ENCODE measurements at regions not wholly inside any gene's neighbourhood (a gene's known extent, or its start where the extent isn't known, plus 50 kb on each side); places are given as distances from the start of the nearest gene placed in this dataset.

- Histone ChIP-seq H3K36me3 (ENCODE audit: control insufficient read depth in 1 of 2, insufficient read depth in 2 of 2, low read length in 2 of 2) (no peaks in the 10 kb centered on the region), H3K9me3 (ENCODE audit: control insufficient read depth in 1 of 2, insufficient read depth in 1 of 2, low read depth in 1 of 2, low read length in 2 of 2) (peaks cover 0 to 6% of the 10 kb centered on the region in 2 experiments; a peak in 1 of 4 replicates), H3K79me2 (ENCODE audit: insufficient read depth, low read length) (no peaks in the 10 kb centered on the region), H3K4me3 (replicated peaks in 1 of 2; ENCODE audit: low read depth in 1 of 2, low read length in 2 of 2) (no peak overlapping the region), H3K27me3 (ENCODE audit: insufficient read depth, low read length) (peaks cover 13% of the 10 kb centered on the region; the same call in 1 of the 2 replicates), H4K20me1 (ENCODE audit: insufficient read depth) (no peaks in the 10 kb centered on the region), H3K9ac (ENCODE audit: low read length) (no peak overlapping the region), H3K4me1 (ENCODE audit: control insufficient read depth in 1 of 2, insufficient read depth in 2 of 2, low read length in 2 of 2) (no peaks in the 10 kb centered on the region), H2AFZ (ENCODE audit: low read depth, low read length, poor library complexity, severe bottlenecking) (no peak overlapping the region), H3K4me2 (ENCODE audit: low read length) (no peak overlapping the region), H3K27ac (ENCODE audit: low read depth, low read length) (no peak overlapping the region), H3K9me2 (ENCODE audit: insufficient read depth) (no peaks in the 10 kb centered on the region)
- BruUV-seq (replicated peaks): no TSS peak
- no peak for ATAC-seq
- ChIA-PET RAD21 (ENCODE audit: low non-redundant PET in 1 of 2, low total read pairs in 2 of 2, uncharacterized antibody in 2 of 2, unreplicated experiment in 2 of 2) (no interaction called here), POLR2A (no interaction called here), CTCF (no interaction called here)
- intact Hi-C loops (cut with micrococcal nuclease): no loop called here
- no peak for DNase-seq (ENCODE audit: low read depth, low spot score)
- no peak for TF ChIP-seq ZNF274 (IDR thresholded peaks at IDR 0.05; ENCODE audit: low read depth, low read length)
- TF ChIP-seq EZH2phosphoT487 (IDR thresholded peaks at IDR 0.05; ENCODE audit: borderline replicate concordance): no peak
- TF ChIP-seq POLR2AphosphoS5 (IDR thresholded peaks at IDR 0.05; ENCODE audit: low read depth, low read length): no peak
- TF ChIP-seq ZFX (IDR thresholded peaks at IDR 0.05): no peak
- TF ChIP-seq YY1 (IDR thresholded peaks at IDR 0.05; ENCODE audit: extremely low read depth, insufficient replicate concordance, low read depth, low read length): no peak
- no peak for TF ChIP-seq JUND (IDR thresholded peaks at IDR 0.05)
- no peak for TF ChIP-seq CBX3 (IDR thresholded peaks at IDR 0.05; ENCODE audit: low read depth)
- no peak for TF ChIP-seq ELF1 (IDR thresholded peaks at IDR 0.05; ENCODE audit: borderline replicate concordance, low read depth)
- TF ChIP-seq SIN3A (IDR thresholded peaks at IDR 0.05; ENCODE audit: low read depth): no peak
- TF ChIP-seq CEBPB (IDR thresholded peaks at IDR 0.05; ENCODE audit: low read depth): no peak
- TF ChIP-seq RAD21 (IDR thresholded peaks at IDR 0.05; ENCODE audit: low read depth): no peak
- no peak for TF ChIP-seq EGR1 (IDR thresholded peaks at IDR 0.05; ENCODE audit: low read depth)
- TF ChIP-seq SP1 (IDR thresholded peaks at IDR 0.05; ENCODE audit: low read depth): no peak
- no peak for TF ChIP-seq FOSL1 (IDR thresholded peaks at IDR 0.05; ENCODE audit: low read depth)
- TF ChIP-seq, protein P1, sequence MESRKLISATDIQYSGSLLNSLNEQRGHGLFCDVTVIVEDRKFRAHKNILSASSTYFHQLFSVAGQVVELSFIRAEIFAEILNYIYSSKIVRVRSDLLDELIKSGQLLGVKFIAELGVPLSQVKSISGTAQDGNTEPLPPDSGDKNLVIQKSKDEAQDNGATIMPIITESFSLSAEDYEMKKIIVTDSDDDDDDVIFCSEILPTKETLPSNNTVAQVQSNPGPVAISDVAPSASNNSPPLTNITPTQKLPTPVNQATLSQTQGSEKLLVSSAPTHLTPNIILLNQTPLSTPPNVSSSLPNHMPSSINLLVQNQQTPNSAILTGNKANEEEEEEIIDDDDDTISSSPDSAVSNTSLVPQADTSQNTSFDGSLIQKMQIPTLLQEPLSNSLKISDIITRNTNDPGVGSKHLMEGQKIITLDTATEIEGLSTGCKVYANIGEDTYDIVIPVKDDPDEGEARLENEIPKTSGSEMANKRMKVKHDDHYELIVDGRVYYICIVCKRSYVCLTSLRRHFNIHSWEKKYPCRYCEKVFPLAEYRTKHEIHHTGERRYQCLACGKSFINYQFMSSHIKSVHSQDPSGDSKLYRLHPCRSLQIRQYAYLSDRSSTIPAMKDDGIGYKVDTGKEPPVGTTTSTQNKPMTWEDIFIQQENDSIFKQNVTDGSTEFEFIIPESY (IDR thresholded peaks at IDR 0.05; ENCODE audit: extremely low read depth, insufficient replicate concordance, low read length): no peak
- TF ChIP-seq SRF (IDR thresholded peaks at IDR 0.05; ENCODE audit: low read depth): no peak
- no peak for TF ChIP-seq TCF7L2 (IDR thresholded peaks at IDR 0.05; ENCODE audit: borderline replicate concordance, extremely low read depth, insufficient read depth, insufficient read length)
Observed at GRCh38 chr7:361680-362401, 71.9 kb downstream of the FOXL3 start.
